Panc1 (cell line): ENCODE measurements at regions not wholly inside any gene's neighbourhood (a gene's known extent, or its start where the extent isn't known, plus 50 kb on each side); places are given as distances from the start of the nearest gene placed in this dataset.

Experiments used
- ATAC-seq: fragments of 200-7000 bp; cut with Tn5 transposase; 2 replicates; pipeline ENCODE4 v1.9.1; 2020; ENCODE audit warnings: mild to moderate bottlenecking, moderate library complexity
- BruUV-seq: library from RNA; stranded (reverse); fragments of 400-500 nt; replicated peaks from 2 replicates; lab custom pipeline; 2021; lab: Mats Ljungman, UMichigan
- CTCF ChIA-PET: fragments of 300-600 bp; sonication (Branson Sonifier 250); formaldehyde crosslinking; loops from one replicate; lab custom pipeline; 2022; ENCODE audit warnings: antibody characterized with exemption; lab: Charles Lee
- POLR2A ChIA-PET: fragments of 300-600 bp; sonication (Branson Sonifier 250); formaldehyde crosslinking; loops from one replicate; lab custom pipeline; 2022; ENCODE audit warnings: antibody characterized with exemption; lab: Charles Lee
- DNase-seq: peaks from one replicate; pipeline ENCODE4 v3.0.0-alpha.2; 2010; ENCODE audit warnings: low read depth, low spot score
- H3K27ac ChIP-seq: 2 replicates; pipeline ENCODE4 v1.5.1; 2011; ENCODE audit warnings: mild to moderate bottlenecking, low read length, inconsistent platforms
- H3K27me3 ChIP-seq: fragments of 200-500 bp; sonication (Bioruptor generic); 2 replicates; pipeline ENCODE4 v1.6.0; 2014; ENCODE audit warnings: low read length, inconsistent platforms; ENCODE audit not compliant: control insufficient read depth, insufficient read depth
- H3K36me3 ChIP-seq: fragments of 200-500 bp; sonication (Bioruptor generic); 2 replicates; pipeline ENCODE4 v1.5.1; 2014; ENCODE audit warnings: inconsistent platforms, mild to moderate bottlenecking, low read length, moderate library complexity; ENCODE audit not compliant: control insufficient read depth, insufficient read depth
- H3K4me1 ChIP-seq: 2 replicates; pipeline ENCODE4 v1.5.1; 2011; ENCODE audit warnings: inconsistent platforms, mild to moderate bottlenecking, low read length, moderate library complexity; ENCODE audit not compliant: control insufficient read depth, insufficient read depth
- H3K4me3 ChIP-seq, 2 experiments: 2 replicates each; pipeline ENCODE4 v1.5.1; 2011 to 2012; ENCODE audit warnings: low read depth in 2 of 2, low read length in 2 of 2, mild to moderate bottlenecking in 2 of 2, inconsistent platforms in 1 of 2, moderate library complexity in 1 of 2
- H3K9me3 ChIP-seq: fragments of 200-500 bp; sonication (Bioruptor generic); 2 replicates; pipeline ENCODE4 v1.5.1; 2014; ENCODE audit warnings: low read depth, mild to moderate bottlenecking, inconsistent platforms, low read length, moderate library complexity; ENCODE audit not compliant: control insufficient read depth, insufficient read depth
- CTCF ChIP-seq: fragments of 450-650 bp; IDR thresholded peaks from 2 replicates; pipeline ENCODE4 v1.5.1; 2017; ENCODE audit warnings: mild to moderate bottlenecking
- POLR2AphosphoS5 ChIP-seq: IDR thresholded peaks from 2 replicates; pipeline ENCODE4 v1.6.1; 2012; ENCODE audit warnings: mild to moderate bottlenecking, low read depth, low read length, moderate library complexity
- REST ChIP-seq, 2 experiments: IDR thresholded peaks; 2 replicates each; pipeline ENCODE4 v1.6.1; 2011 to 2012; ENCODE audit warnings: low read depth in 2 of 2, control low read depth in 1 of 2, low read length in 1 of 2, mild to moderate bottlenecking in 1 of 2, moderate library complexity in 1 of 2; ENCODE audit not compliant: insufficient read depth in 1 of 2
- SIN3A ChIP-seq: IDR thresholded peaks from 2 replicates; pipeline ENCODE4 v1.6.1; 2012; ENCODE audit warnings: low read depth, mild to moderate bottlenecking, low read length, moderate library complexity, borderline replicate concordance; ENCODE audit not compliant: insufficient read depth
- TCF7L2 ChIP-seq: IDR thresholded peaks from 2 replicates; pipeline ENCODE4 v1.6.1; 2011; ENCODE audit warnings: mild to moderate bottlenecking, low read depth, low read length, inconsistent platforms
- in situ Hi-C: cut with HindIII; loops from 2 replicates; pipeline ENCODE4 v1.10.0; 2016; ENCODE audit warnings: low sequenced_read_pairs, low pct_unique_long_range_greater_than_20kb
- intact Hi-C: fragments of 100-400 bp; cut with micrococcal nuclease; formaldehyde crosslinking; loops from one replicate; pipeline ENCODE4 v1.10.0; 2022; ENCODE audit not compliant: unreplicated experiment

GRCh38 chr10:131733596-131733995 is 167.2 kb upstream of the PPP2R2D start:
- TF ChIP-seq TCF7L2 (no peak), SIN3A (no peak), REST (IDR thresholded peaks at IDR 0.05; ENCODE audit: insufficient read depth in 1 of 2, low read depth in 2 of 2, low read length in 1 of 2) (no peak), CTCF (no peak), POLR2AphosphoS5 (no peak)
- Histone ChIP-seq H3K4me1 (peaks cover 5% of the 10 kb centered on the region; the same call in 1 of the 2 replicates), H3K27ac (no peak overlapping the region), H3K4me3 (no peak overlapping the region), H3K36me3 (no peaks in the 10 kb centered on the region), H3K9me3 (no peaks in the 10 kb centered on the region), H3K27me3 (no peaks in the 10 kb centered on the region)
- ChIA-PET CTCF (no interaction called here), POLR2A (no interaction called here)
- DNase-seq = no peak
- intact Hi-C loops = no loop called here
- in situ Hi-C loops = no loop called here
- no TSS peak for BruUV-seq
- no peak for ATAC-seq

- in situ Hi-C loops = no loop called here
- H3K27ac ChIP-seq = no peak overlapping the region
- no peaks in the 10 kb centered on the region for H3K4me1 ChIP-seq
- H3K27me3 ChIP-seq = no peaks in the 10 kb centered on the region
- CTCF ChIA-PET = no interaction called here
- no peak overlapping the region for H3K4me3 ChIP-seq
- intact Hi-C loops = no loop called here
- no peak for ATAC-seq
- POLR2A ChIA-PET = no interaction called here
- no peak for DNase-seq
- no peak for TF ChIP-seq REST (IDR thresholded peaks at IDR 0.05; ENCODE audit: insufficient read depth in 1 of 2, low read depth in 2 of 2, low read length in 1 of 2)
- TF ChIP-seq CTCF = no peak
- no peak for TF ChIP-seq SIN3A
- TF ChIP-seq POLR2AphosphoS5 = no peak
- no peak for TF ChIP-seq TCF7L2
- BruUV-seq = no TSS peak
- H3K9me3 ChIP-seq = no peaks in the 10 kb centered on the region
- no peaks in the 10 kb centered on the region for H3K36me3 ChIP-seq
These were observed 165.2 kb upstream of the PPP2R2D start for GRCh38 chr10:131735577-131735976.
